Endothelial cell of umbilical vein (primary cell): ENCODE measurements at regions not wholly inside any gene's neighbourhood (a gene's known extent, or its start where the extent isn't known, plus 50 kb on each side); places are given as distances from the start of the nearest gene placed in this dataset.

Source experiments
- BruUV-seq: library from RNA; stranded (reverse); fragments of 400-500 nt; replicated peaks from 2 replicates; lab custom pipeline; 2021; lab: Mats Ljungman, UMichigan
- CTCF ChIA-PET: fragments of 300-600, 350-600 bp; sonication (Branson Sonifier 250); formaldehyde crosslinking; loops from one replicate; lab custom pipeline; 2021; ENCODE audit warnings: antibody characterized with exemption, inconsistent platforms; lab: Charles Lee
- POLR2A ChIA-PET: fragments of 300-600, 350-600 bp; sonication (Branson Sonifier 250); formaldehyde crosslinking; loops from one replicate; lab custom pipeline; 2021; ENCODE audit warnings: antibody characterized with exemption, inconsistent platforms; lab: Charles Lee
- DNase-seq: peaks from one replicate; pipeline ENCODE4 v3.0.0-alpha.2; 2011; ENCODE audit warnings: low read depth, low spot score
- FAIRE-seq: peaks from 2 replicates; lab custom pipeline; 2011; peaks lifted over from hg19 to GRCh38; lab: Jason Lieb, UNC
- H2AFZ ChIP-seq: 2 replicates; pipeline ENCODE4 v1.6.0; 2012; ENCODE audit warnings: low read depth, low read length, control low read depth, inconsistent platforms
- H3K27ac ChIP-seq: 2 replicates; pipeline ENCODE4 v1.5.1; 2011; ENCODE audit warnings: low read depth, mild to moderate bottlenecking, control low read depth, low read length, moderate library complexity; ENCODE audit not compliant: insufficient read depth
- H3K27me3 ChIP-seq, 2 experiments: 2 replicates each; pipeline versions ENCODE4 v1.6.0 to v1.6.1; 2011; ENCODE audit warnings: low read length in 2 of 2, mixed read lengths in 1 of 2; ENCODE audit not compliant: control insufficient read depth in 2 of 2, insufficient read depth in 2 of 2
- H3K36me3 ChIP-seq, 2 experiments: 2 replicates in 1 of 2; 3 replicates in 1 of 2; pipeline ENCODE4 v1.5.1; 2011; ENCODE audit warnings: low read length in 2 of 2, mild to moderate bottlenecking in 1 of 2, moderate library complexity in 1 of 2; ENCODE audit not compliant: control insufficient read depth in 2 of 2, insufficient read depth in 2 of 2; ENCODE audit errors: extremely low read depth in 1 of 2
- H3K4me1 ChIP-seq: 3 replicates; pipeline ENCODE4 v1.5.1; 2011; ENCODE audit warnings: mild to moderate bottlenecking, low read length; ENCODE audit not compliant: control insufficient read depth, insufficient read depth; ENCODE audit errors: extremely low read depth
- H3K4me2 ChIP-seq: 2 replicates; pipeline ENCODE4 v1.6.1; 2011; ENCODE audit warnings: low read length, control low read depth, mixed read lengths; ENCODE audit not compliant: insufficient read depth
- H3K4me3 ChIP-seq, 3 experiments: fragments of 200-600 bp in 1 of 3; sonication (generic), shearing (Covaris generic) in 1 of 3; replicated peaks in 1 of 3; 2 replicates each; pipeline ENCODE4 v1.5.1; 2011 to 2016; ENCODE audit warnings: control low read depth in 3 of 3, low read length in 3 of 3, mild to moderate bottlenecking in 2 of 3, inconsistent platforms in 1 of 3, low read depth in 1 of 3, moderate library complexity in 1 of 3; ENCODE audit not compliant: insufficient read depth in 1 of 3
- H3K79me2 ChIP-seq: 2 replicates; pipeline ENCODE4 v1.6.0; 2012; ENCODE audit warnings: low read length, inconsistent platforms; ENCODE audit not compliant: control insufficient read depth, insufficient read depth
- H3K9ac ChIP-seq: replicated peaks from 2 replicates; pipeline ENCODE3; 2011; ENCODE audit warnings: low read length, control low read depth; ENCODE audit not compliant: insufficient read depth; ENCODE audit errors: extremely low read depth
- H3K9me1 ChIP-seq: replicated peaks from 3 replicates; pipeline ENCODE4 v1.6.0; 2011; ENCODE audit warnings: mild to moderate bottlenecking, low read length; ENCODE audit not compliant: control insufficient read depth, insufficient read depth; ENCODE audit errors: extremely low read depth
- H3K9me3 ChIP-seq: replicated peaks from 2 replicates; pipeline ENCODE4 v1.5.1; 2012; ENCODE audit warnings: low read length, inconsistent platforms; ENCODE audit not compliant: control insufficient read depth, insufficient read depth
- H4K20me1 ChIP-seq: replicated peaks from 2 replicates; pipeline ENCODE3; 2011; ENCODE audit warnings: mild to moderate bottlenecking, low read length; ENCODE audit not compliant: control insufficient read depth, insufficient read depth; ENCODE audit errors: extremely low read depth
- CTCF ChIP-seq, 2 donors: IDR thresholded peaks; 1 replicate in 1 of 2; 2 replicates in 1 of 2; pipeline ENCODE4 v1.5.1; 2011; ENCODE audit warnings: low read length in 2 of 2, mild to moderate bottlenecking in 2 of 2, moderate library complexity in 2 of 2, control low read depth in 1 of 2, inconsistent platforms in 1 of 2, low read depth in 1 of 2; ENCODE audit not compliant: insufficient read depth in 1 of 2; ENCODE audit errors: extremely low read depth in 1 of 2
- EZH2 ChIP-seq: IDR thresholded peaks from 2 replicates; pipeline ENCODE4 v1.6.1; 2012; ENCODE audit warnings: borderline replicate concordance, low read depth, mild to moderate bottlenecking, moderate library complexity, low read length, inconsistent platforms; ENCODE audit not compliant: severe bottlenecking
- FOS ChIP-seq: IDR thresholded peaks from 2 replicates; pipeline ENCODE4 v1.6.1; 2011; ENCODE audit warnings: mild to moderate bottlenecking, low read length, moderate library complexity, borderline replicate concordance; ENCODE audit not compliant: insufficient read depth
- GATA2 ChIP-seq: IDR thresholded peaks from 2 replicates; pipeline ENCODE4 v1.7.0; 2011; ENCODE audit warnings: low read depth, mild to moderate bottlenecking, moderate library complexity, mixed read lengths, low read length; ENCODE audit not compliant: insufficient read length, insufficient read depth
- JUN ChIP-seq: IDR thresholded peaks from 2 replicates; pipeline ENCODE4 v1.6.1; 2011; ENCODE audit warnings: borderline replicate concordance, low read depth; ENCODE audit not compliant: insufficient read length, insufficient read depth
- MAX ChIP-seq: IDR thresholded peaks from 2 replicates; pipeline ENCODE4 v1.6.1; 2011; ENCODE audit not compliant: insufficient read depth, insufficient read length
- MYC ChIP-seq: IDR thresholded peaks from one replicate; pipeline ENCODE4 v1.6.1; 2011; ENCODE audit warnings: mild to moderate bottlenecking, low read depth, low read length
- POLR2A ChIP-seq: IDR thresholded peaks from 2 replicates; pipeline ENCODE4 v1.6.1; 2012; ENCODE audit warnings: low read depth, mild to moderate bottlenecking, control low read depth, low read length
- POLR2AphosphoS5 ChIP-seq: IDR thresholded peaks from 2 replicates; pipeline ENCODE4 v1.6.1; 2012; ENCODE audit warnings: low read depth, mild to moderate bottlenecking, control low read depth, low read length, moderate library complexity; ENCODE audit not compliant: insufficient read depth
- dilution Hi-C: fragments of 300-500 bp; cut with MboI; formaldehyde crosslinking; loops from one replicate; pipeline ENCODE4 v1.15.0; 2019; ENCODE audit warnings: low sequenced_read_pairs; ENCODE audit not compliant: extremely low pct_ligation_motif_present
- intact Hi-C: fragments of 100-400 bp; cut with micrococcal nuclease; formaldehyde crosslinking; loops from one replicate; pipeline ENCODE4 v1.10.0; 2022

GRCh38 chr6:147666255-147666654 lies 157.8 kb downstream of the SAMD5 start:
- Histone ChIP-seq H3K9me1 (no peaks in the 10 kb centered on the region), H3K27me3 (no peaks in the 10 kb centered on the region), H3K27ac (no peak overlapping the region), H3K4me2 (no peak overlapping the region), H3K4me3 (no peak overlapping the region), H2AFZ (no peak overlapping the region), H3K9me3 (no peaks in the 10 kb centered on the region), H4K20me1 (no peaks in the 10 kb centered on the region), H3K4me1 (no peaks in the 10 kb centered on the region), H3K36me3 (no peaks in the 10 kb centered on the region), H3K79me2 (no peaks in the 10 kb centered on the region), H3K9ac (no peak overlapping the region)
- FAIRE-seq (no peak), DNase-seq (no peak)
- intact Hi-C loops, result no loop called here
- dilution Hi-C loops, result no loop called here
- ChIA-PET POLR2A (no interaction called here), CTCF (interaction anchor here (0.8 kb wide), 1 partner anchor 20 kb away, joined by 3 read pairs; no protein-coding TSS in a partner anchor)
- BruUV-seq, result no TSS peak
- TF ChIP-seq MYC (no peak), FOS (no peak), JUN (no peak), POLR2A (no peak), POLR2AphosphoS5 (no peak), GATA2 (no peak), MAX (no peak), CTCF (IDR thresholded peaks at IDR 0.05; ENCODE audit: extremely low read depth in 1 of 2, insufficient read depth in 1 of 2, low read depth in 1 of 2, low read length in 2 of 2) (no peak), EZH2 (no peak)
